KMS-11 (cell line): ENCODE measurements at regions not wholly inside any gene's neighbourhood (a gene's known extent, or its start where the extent isn't known, plus 50 kb on each side); places are given as distances from the start of the nearest gene placed in this dataset.

ENCODE experiments used
- H2AFZ ChIP-seq: fragments of 200-600 bp; sonication (generic); 2 replicates; pipeline ENCODE4 v1.6.1; 2016; ENCODE audit warnings: antibody characterized with exemption, mixed run types, low read depth
- H3K27ac ChIP-seq: fragments of 200-600 bp; sonication (generic); 2 replicates; pipeline ENCODE4 v1.6.1; 2016; ENCODE audit warnings: mild to moderate bottlenecking, mixed run types
- H3K27me3 ChIP-seq: fragments of 200-600 bp; sonication (generic); 2 replicates; pipeline ENCODE4 v1.6.1; 2017; ENCODE audit warnings: mild to moderate bottlenecking, low read depth, mixed run types, moderate library complexity; ENCODE audit not compliant: insufficient read depth
- H3K36me3 ChIP-seq: fragments of 200-600 bp; sonication (generic); 2 replicates; pipeline ENCODE4 v1.6.1; 2017; ENCODE audit warnings: mild to moderate bottlenecking, mixed run types; ENCODE audit not compliant: insufficient read depth
- H3K4me1 ChIP-seq: fragments of 200-600 bp; sonication (generic); 2 replicates; pipeline ENCODE4 v1.6.1; 2016; ENCODE audit warnings: mild to moderate bottlenecking, low read depth, mixed run types; ENCODE audit not compliant: poor library complexity, severe bottlenecking
- H3K4me2 ChIP-seq: fragments of 200-600 bp; sonication (generic); 2 replicates; pipeline ENCODE4 v1.7.0; 2016; ENCODE audit warnings: mild to moderate bottlenecking, mixed run types
- H3K4me3 ChIP-seq: fragments of 200-600 bp; sonication (generic); IDR thresholded peaks from 2 replicates; pipeline ENCODE4 v1.6.1; 2017; ENCODE audit warnings: low read depth, low read length, mixed read lengths; ENCODE audit not compliant: insufficient read depth
- H3K79me2 ChIP-seq: fragments of 200-600 bp; sonication (generic); 2 replicates; pipeline ENCODE4 v1.6.1; 2016; ENCODE audit warnings: low read depth, mixed run types; ENCODE audit not compliant: insufficient read depth
- H3K9ac ChIP-seq: fragments of 200-600 bp; sonication (generic); 2 replicates; pipeline ENCODE4 v1.6.1; 2016; ENCODE audit warnings: mild to moderate bottlenecking, mixed run types
- H4K20me1 ChIP-seq: fragments of 200-600 bp; sonication (generic); 2 replicates; pipeline ENCODE4 v1.6.1; 2016; ENCODE audit warnings: mild to moderate bottlenecking, mixed run types; ENCODE audit not compliant: insufficient read depth
- TF ChIP-seq, protein P1 (sequence below): fragments of 200-600 bp; sonication (generic); conservative IDR thresholded peaks from 2 replicates; pipeline ENCODE4 v1.6.1; 2017; ENCODE audit warnings: low read depth, mild to moderate bottlenecking, antibody characterized with exemption, low read length, moderate library complexity, mixed read lengths

DNA sequence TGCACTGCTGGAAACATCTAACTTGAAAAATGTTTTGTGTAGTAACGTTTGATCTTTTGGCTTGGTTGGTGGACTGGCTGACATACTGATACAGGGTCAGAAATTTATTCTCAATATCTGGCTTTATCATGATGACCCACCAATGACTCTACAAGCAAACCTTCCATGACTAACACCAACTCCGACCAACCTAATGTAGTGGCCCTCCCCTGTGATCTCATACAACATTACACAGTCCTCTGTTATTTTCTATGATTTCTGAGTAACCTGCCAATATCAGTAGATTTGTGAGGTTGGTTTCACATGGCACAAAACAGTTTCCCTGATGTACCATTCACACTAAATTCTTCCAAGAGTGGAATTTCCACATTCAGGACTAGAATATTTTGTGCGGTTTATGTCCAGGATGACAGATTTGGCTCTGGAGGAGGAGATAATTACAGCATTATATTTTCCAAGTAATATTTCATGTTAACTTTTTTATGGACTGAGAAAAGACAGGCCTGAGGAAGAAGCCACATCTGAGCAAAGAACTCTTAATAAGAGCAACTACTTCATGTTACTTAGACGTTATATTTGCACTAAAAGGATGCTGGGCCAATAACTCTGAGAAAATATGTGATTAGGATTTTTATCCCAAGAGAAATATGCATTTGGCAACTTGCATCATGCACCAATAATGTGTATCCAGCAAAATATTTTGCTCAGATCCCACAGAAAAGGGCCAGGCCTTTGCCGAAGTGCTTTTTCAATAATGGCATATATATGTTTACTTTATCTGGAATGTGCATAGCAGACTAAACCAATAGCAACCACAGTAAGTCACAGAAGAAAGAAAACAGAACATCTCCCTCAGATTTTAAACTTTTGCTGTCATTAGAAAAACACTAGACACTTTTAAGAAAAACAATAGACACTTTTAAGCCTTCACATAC is 273.4 kb downstream of the KCNN2 start:
- Histone ChIP-seq H3K4me2 (no peak overlapping the region), H3K27me3 (no peaks in the 10 kb centered on the region), H3K79me2 (no peaks in the 10 kb centered on the region), H3K27ac (no peak overlapping the region), H2AFZ (no peak overlapping the region), H3K9ac (no peak overlapping the region), H3K36me3 (no peaks in the 10 kb centered on the region), H3K4me3 (no peak overlapping the region), H3K4me1 (no peaks in the 10 kb centered on the region), H4K20me1 (no peaks in the 10 kb centered on the region)
- TF ChIP-seq, protein P1, sequence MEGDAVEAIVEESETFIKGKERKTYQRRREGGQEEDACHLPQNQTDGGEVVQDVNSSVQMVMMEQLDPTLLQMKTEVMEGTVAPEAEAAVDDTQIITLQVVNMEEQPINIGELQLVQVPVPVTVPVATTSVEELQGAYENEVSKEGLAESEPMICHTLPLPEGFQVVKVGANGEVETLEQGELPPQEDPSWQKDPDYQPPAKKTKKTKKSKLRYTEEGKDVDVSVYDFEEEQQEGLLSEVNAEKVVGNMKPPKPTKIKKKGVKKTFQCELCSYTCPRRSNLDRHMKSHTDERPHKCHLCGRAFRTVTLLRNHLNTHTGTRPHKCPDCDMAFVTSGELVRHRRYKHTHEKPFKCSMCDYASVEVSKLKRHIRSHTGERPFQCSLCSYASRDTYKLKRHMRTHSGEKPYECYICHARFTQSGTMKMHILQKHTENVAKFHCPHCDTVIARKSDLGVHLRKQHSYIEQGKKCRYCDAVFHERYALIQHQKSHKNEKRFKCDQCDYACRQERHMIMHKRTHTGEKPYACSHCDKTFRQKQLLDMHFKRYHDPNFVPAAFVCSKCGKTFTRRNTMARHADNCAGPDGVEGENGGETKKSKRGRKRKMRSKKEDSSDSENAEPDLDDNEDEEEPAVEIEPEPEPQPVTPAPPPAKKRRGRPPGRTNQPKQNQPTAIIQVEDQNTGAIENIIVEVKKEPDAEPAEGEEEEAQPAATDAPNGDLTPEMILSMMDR = no peak

DNA sequence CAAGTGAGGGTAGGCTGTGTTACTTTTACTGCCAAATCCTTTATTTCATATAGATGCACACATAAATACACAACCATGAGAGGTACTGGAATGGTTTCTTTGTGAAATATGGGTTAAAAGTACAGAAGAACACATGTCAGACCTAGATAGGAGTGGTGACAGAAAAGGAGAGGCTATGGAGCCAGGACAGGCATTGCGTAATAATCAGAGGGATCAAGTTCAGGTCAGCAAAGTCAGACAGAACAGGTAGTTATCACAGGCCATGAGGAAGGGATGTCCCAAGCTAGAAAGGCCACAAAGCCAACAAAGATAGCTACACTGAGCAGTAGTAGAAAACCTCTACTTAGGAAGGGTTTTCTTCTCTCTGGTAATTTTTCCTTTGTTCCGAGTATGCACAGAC is 272.6 kb downstream of the KCNN2 start:
- no peaks in the 10 kb centered on the region for H3K4me1 ChIP-seq
- TF ChIP-seq, protein P1 = no peak
- no peaks in the 10 kb centered on the region for H3K36me3 ChIP-seq
- no peaks in the 10 kb centered on the region for H4K20me1 ChIP-seq
- no peaks in the 10 kb centered on the region for H3K27me3 ChIP-seq
- H2AFZ ChIP-seq = no peak overlapping the region
- no peaks in the 10 kb centered on the region for H3K79me2 ChIP-seq
- H3K4me3 ChIP-seq = no peak overlapping the region
- no peak overlapping the region for H3K4me2 ChIP-seq
- no peak overlapping the region for H3K27ac ChIP-seq
- no peak overlapping the region for H3K9ac ChIP-seq

DNA sequence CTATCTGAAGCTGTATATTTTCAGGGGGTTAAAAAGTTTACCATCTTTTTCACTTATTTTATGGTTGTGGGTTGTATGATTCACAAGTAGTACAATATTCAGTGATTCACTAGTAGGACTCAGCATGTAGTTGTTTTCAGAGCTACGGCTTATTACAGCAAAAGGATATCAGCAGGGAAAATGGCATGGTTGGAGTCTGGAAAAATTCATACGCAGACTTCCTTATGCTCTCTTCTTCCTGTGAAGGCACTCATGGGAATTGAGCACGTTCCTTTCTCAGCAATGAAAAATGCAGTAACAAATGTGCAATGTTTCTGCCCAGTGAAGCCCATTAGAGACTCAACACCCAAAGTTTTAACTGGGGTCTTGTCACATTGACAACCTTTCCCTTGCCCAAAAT is 250.5 kb downstream of the KCNN2 start:
- Histone ChIP-seq H3K27ac (no peak overlapping the region), H4K20me1 (no peaks in the 10 kb centered on the region), H3K4me3 (no peak overlapping the region), H3K9ac (no peak overlapping the region), H3K4me1 (no peaks in the 10 kb centered on the region), H3K36me3 (no peaks in the 10 kb centered on the region), H2AFZ (no peak overlapping the region), H3K27me3 (no peaks in the 10 kb centered on the region), H3K4me2 (no peak overlapping the region), H3K79me2 (no peaks in the 10 kb centered on the region)
- TF ChIP-seq, protein P1 = no peak

DNA sequence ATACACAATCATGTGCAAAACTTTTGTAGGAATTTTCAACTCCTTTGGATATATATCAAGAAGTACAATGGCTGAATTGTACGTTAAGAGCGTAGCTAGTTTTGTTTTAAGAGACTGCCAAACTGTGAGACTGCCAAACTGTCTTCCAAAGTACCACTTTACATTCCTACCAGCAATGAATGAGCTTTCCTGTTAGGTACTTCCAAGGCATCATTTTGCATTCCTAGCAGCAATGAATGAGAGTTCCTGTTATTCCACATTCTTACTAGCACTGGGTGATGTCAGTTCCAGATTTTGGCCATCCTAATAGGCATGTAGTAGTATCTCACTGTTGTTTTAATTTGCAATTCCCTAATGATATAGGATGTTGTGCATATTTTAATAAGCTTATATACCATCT is 219.3 kb downstream of the KCNN2 start:
- Histone ChIP-seq H3K27ac (no peak overlapping the region), H3K79me2 (no peaks in the 10 kb centered on the region), H3K36me3 (no peaks in the 10 kb centered on the region), H4K20me1 (no peaks in the 10 kb centered on the region), H3K4me1 (no peaks in the 10 kb centered on the region), H2AFZ (no peak overlapping the region), H3K9ac (no peak overlapping the region), H3K4me2 (no peak overlapping the region), H3K27me3 (no peaks in the 10 kb centered on the region), H3K4me3 (no peak overlapping the region)
- TF ChIP-seq, protein P1 = no peak
